GM18907 (cell line): ENCODE measurements at regions not wholly inside any gene's neighbourhood (a gene's known extent, or its start where the extent isn't known, plus 50 kb on each side); places are given as distances from the start of the nearest gene placed in this dataset.
"Not testable (repeated sequence)": the region's sequence is repeated elsewhere in the genome, so short reads cannot be mapped to it uniquely, and the experiment has no call there.

Experiments used
- ATAC-seq: cut with Tn5 transposase; IDR thresholded peaks from one replicate; pipeline ENCODE4 v1.9.1; 2021; ENCODE audit warnings: mild to moderate bottlenecking, moderate library complexity; ENCODE audit not compliant: unreplicated experiment

- ATAC-seq = no peak
These were observed 219.3 kb upstream of the TMEFF2 start for GRCh38 chr2:192413812-192414681.

GRCh38 chr2:192412866-192413265, 218.1 kb upstream of the TMEFF2 start:
- ATAC-seq = not testable (repeated sequence)

- ATAC-seq = no peak
These were observed 217.7 kb upstream of the TMEFF2 start for GRCh38 chr2:192412394-192412793.

GRCh38 chr2:192411755-192412154, 217.0 kb upstream of the TMEFF2 start:
- no peak for ATAC-seq

- ATAC-seq = no peak
These were observed 215.6 kb upstream of the TMEFF2 start for GRCh38 chr2:192410319-192410718.

GRCh38 chr2:192407692-192408091, 213.0 kb upstream of the TMEFF2 start:
- no peak for ATAC-seq

GRCh38 chr2:192398236-192398635, 203.5 kb upstream of the TMEFF2 start:
- ATAC-seq = no peak

- no peak for ATAC-seq
These were observed 199.9 kb upstream of the TMEFF2 start for GRCh38 chr2:192394605-192395004.

GRCh38 chr2:192391041-192391440, 196.3 kb upstream of the TMEFF2 start:
- no peak for ATAC-seq

- ATAC-seq = no peak
These were observed 195.7 kb upstream of the TMEFF2 start for GRCh38 chr2:192390401-192390800.

- ATAC-seq = not testable (repeated sequence)
These were observed 189.5 kb upstream of the TMEFF2 start for GRCh38 chr2:192384191-192384590.

GRCh38 chr2:192381082-192381481, 186.3 kb upstream of the TMEFF2 start:
- no peak for ATAC-seq

- no peak for ATAC-seq
These were observed 185.0 kb upstream of the TMEFF2 start for GRCh38 chr2:192379736-192380135.

- no peak for ATAC-seq
These were observed 182.4 kb upstream of the TMEFF2 start for GRCh38 chr2:192377173-192377572.

- no peak for ATAC-seq
These were observed 179.0 kb upstream of the TMEFF2 start for GRCh38 chr2:192373754-192374153.

- ATAC-seq = no peak
These were observed 178.5 kb upstream of the TMEFF2 start for GRCh38 chr2:192373221-192373620.

- ATAC-seq = no peak
These were observed 175.2 kb upstream of the TMEFF2 start for GRCh38 chr2:192369969-192370368.

- ATAC-seq = no peak
These were observed 162.5 kb upstream of the TMEFF2 start for GRCh38 chr2:192357217-192357616.

- no peak for ATAC-seq
These were observed 159.9 kb upstream of the TMEFF2 start for GRCh38 chr2:192354512-192355244.

GRCh38 chr2:192347542-192347941, 152.8 kb upstream of the TMEFF2 start:
- no peak for ATAC-seq

GRCh38 chr2:192345287-192345686, 150.6 kb upstream of the TMEFF2 start:
- ATAC-seq = no peak

- ATAC-seq = no peak
These were observed 138.9 kb upstream of the TMEFF2 start for GRCh38 chr2:192333642-192334041.
